HUES6 (cell line): ENCODE measurements at regions not wholly inside any gene's neighbourhood (a gene's known extent, or its start where the extent isn't known, plus 50 kb on each side); places are given as distances from the start of the nearest gene placed in this dataset.

Experiments used
- H3K27ac ChIP-seq: 2 replicates; pipeline ENCODE4 v1.7.0; 2013; ENCODE audit warnings: low read depth, mild to moderate bottlenecking, low read length, inconsistent platforms
- H3K27me3 ChIP-seq: 2 replicates; pipeline ENCODE4 v1.6.1; 2013; ENCODE audit warnings: low read length; ENCODE audit not compliant: control insufficient read depth, insufficient read depth
- H3K36me3 ChIP-seq: 2 replicates; pipeline ENCODE4 v1.6.1; 2013; ENCODE audit warnings: low read length; ENCODE audit not compliant: control insufficient read depth, insufficient read depth
- H3K4me1 ChIP-seq: 2 replicates; pipeline ENCODE4 v1.6.1; 2013; ENCODE audit warnings: low read length; ENCODE audit not compliant: control insufficient read depth, insufficient read depth
- H3K4me3 ChIP-seq: 2 replicates; pipeline ENCODE4 v1.5.1; 2013; ENCODE audit warnings: low read depth, low read length
- H3K9ac ChIP-seq: one replicate; pipeline ENCODE4 v1.6.1; 2013; ENCODE audit warnings: mild to moderate bottlenecking, low read length
- H3K9me3 ChIP-seq: 2 replicates; pipeline ENCODE4 v1.6.1; 2013; ENCODE audit warnings: low read depth, low read length; ENCODE audit not compliant: control insufficient read depth, insufficient read depth

GRCh38 chr9:134995792-134996120, 78.0 kb upstream of the FCN1 start:
- H3K27me3 ChIP-seq = no peaks in the 10 kb centered on the region; the same call in 1 of the 2 replicates
- H3K9ac ChIP-seq = no peak overlapping the region
- H3K36me3 ChIP-seq = no peaks in the 10 kb centered on the region
- peaks cover 45% of the 10 kb centered on the region for H3K9me3 ChIP-seq
- H3K4me1 ChIP-seq = no peaks in the 10 kb centered on the region
- no peak overlapping the region for H3K27ac ChIP-seq
- H3K4me3 ChIP-seq = no peak overlapping the region

- Histone ChIP-seq H3K27me3 (no peaks in the 10 kb centered on the region; the same call in 1 of the 2 replicates), H3K36me3 (no peaks in the 10 kb centered on the region), H3K4me3 (no peak overlapping the region), H3K4me1 (no peaks in the 10 kb centered on the region), H3K27ac (no peak overlapping the region), H3K9ac (no peak overlapping the region), H3K9me3 (peaks cover 56% of the 10 kb centered on the region)
Measured at GRCh38 chr9:134996591-134997530, 79.1 kb upstream of the FCN1 start.

- Histone ChIP-seq H3K9ac (no peak overlapping the region), H3K27ac (no peak overlapping the region), H3K4me1 (no peaks in the 10 kb centered on the region), H3K36me3 (no peaks in the 10 kb centered on the region), H3K4me3 (no peak overlapping the region), H3K9me3 (peaks cover 68% of the 10 kb centered on the region), H3K27me3 (no peaks in the 10 kb centered on the region)
Measured at GRCh38 chr9:135000647-135001245, 83.0 kb upstream of the FCN1 start.

GRCh38 chr9:135001526-135001925, 83.8 kb upstream of the FCN1 start:
- Histone ChIP-seq H3K27me3 (no peaks in the 10 kb centered on the region), H3K9me3 (peaks cover 67% of the 10 kb centered on the region), H3K9ac (no peak overlapping the region), H3K27ac (no peak overlapping the region), H3K36me3 (no peaks in the 10 kb centered on the region), H3K4me1 (no peaks in the 10 kb centered on the region), H3K4me3 (no peak overlapping the region)

- no peak overlapping the region for H3K4me3 ChIP-seq
Measured at GRCh38 chr9:135002336-135002735, 84.6 kb upstream of the FCN1 start.

GRCh38 chr9:135002802-135003201, 84.7 kb upstream of the OLFM1 start:
- H3K36me3 ChIP-seq = no peaks in the 10 kb centered on the region
- peaks cover 55% of the 10 kb centered on the region for H3K9me3 ChIP-seq
- H3K4me3 ChIP-seq = no peak overlapping the region
- H3K9ac ChIP-seq = no peak overlapping the region
- H3K27ac ChIP-seq = no peak overlapping the region
- H3K4me1 ChIP-seq = no peaks in the 10 kb centered on the region
- no peaks in the 10 kb centered on the region for H3K27me3 ChIP-seq

More at GRCh38 chr9:135002336-135002735, 84.6 kb upstream of the FCN1 start:
- no peaks in the 10 kb centered on the region for H3K36me3 ChIP-seq
- no peak overlapping the region for H3K9ac ChIP-seq
- H3K4me1 ChIP-seq = no peaks in the 10 kb centered on the region
- no peaks in the 10 kb centered on the region for H3K27me3 ChIP-seq
- peaks cover 59% of the 10 kb centered on the region for H3K9me3 ChIP-seq
- H3K27ac ChIP-seq = no peak overlapping the region

- peaks cover 36% of the 10 kb centered on the region for H3K9me3 ChIP-seq
- no peaks in the 10 kb centered on the region for H3K27me3 ChIP-seq
- no peak overlapping the region for H3K9ac ChIP-seq
- no peak overlapping the region for H3K27ac ChIP-seq
- no peaks in the 10 kb centered on the region for H3K4me1 ChIP-seq
- no peak overlapping the region for H3K4me3 ChIP-seq
- no peaks in the 10 kb centered on the region for H3K36me3 ChIP-seq
Measured at GRCh38 chr9:135004772-135005171, 82.7 kb upstream of the OLFM1 start.

GRCh38 chr9:135006911-135007570, 80.4 kb upstream of the OLFM1 start:
- Histone ChIP-seq H3K36me3 (no peaks in the 10 kb centered on the region), H3K9ac (no peak overlapping the region), H3K4me1 (no peaks in the 10 kb centered on the region), H3K4me3 (no peak overlapping the region), H3K27me3 (no peaks in the 10 kb centered on the region), H3K27ac (no peak overlapping the region), H3K9me3 (peaks cover 13% of the 10 kb centered on the region)

- Histone ChIP-seq H3K4me3 (no peak overlapping the region), H3K9ac (no peak overlapping the region), H3K27ac (no peak overlapping the region), H3K4me1 (no peaks in the 10 kb centered on the region), H3K36me3 (no peaks in the 10 kb centered on the region), H3K27me3 (no peaks in the 10 kb centered on the region), H3K9me3 (peaks cover 7% of the 10 kb centered on the region)
Measured at GRCh38 chr9:135007601-135008000, 79.9 kb upstream of the OLFM1 start.

- Histone ChIP-seq H3K9ac (no peak overlapping the region), H3K4me1 (peaks cover 6% of the 10 kb centered on the region), H3K36me3 (no peaks in the 10 kb centered on the region), H3K9me3 (no peaks in the 10 kb centered on the region; the same call in 1 of the 2 replicates), H3K27me3 (no peaks in the 10 kb centered on the region), H3K4me3 (no peak overlapping the region), H3K27ac (no peak overlapping the region)
Measured at GRCh38 chr9:135008416-135008815, 79.1 kb upstream of the OLFM1 start.

GRCh38 chr9:135009051-135009560, 78.4 kb upstream of the OLFM1 start:
- no peak overlapping the region for H3K9ac ChIP-seq
- H3K4me3 ChIP-seq = no peak overlapping the region
- peaks cover 7% of the 10 kb centered on the region for H3K4me1 ChIP-seq
- no peaks in the 10 kb centered on the region for H3K36me3 ChIP-seq
- H3K27me3 ChIP-seq = no peaks in the 10 kb centered on the region
- no peak overlapping the region for H3K27ac ChIP-seq
- no peaks in the 10 kb centered on the region; the same call in 1 of the 2 replicates for H3K9me3 ChIP-seq
